D341Med (cell line): ENCODE measurements at regions not wholly inside any gene's neighbourhood (a gene's known extent, or its start where the extent isn't known, plus 50 kb on each side); places are given as distances from the start of the nearest gene placed in this dataset.
"Not testable (repeated sequence)": the region's sequence is repeated elsewhere in the genome, so short reads cannot be mapped to it uniquely, and the experiment has no call there.

Source experiments
- DNase-seq: peaks from one replicate; pipeline ENCODE4 v3.0.0; 2012; ENCODE audit warnings: low spot score

DNA sequence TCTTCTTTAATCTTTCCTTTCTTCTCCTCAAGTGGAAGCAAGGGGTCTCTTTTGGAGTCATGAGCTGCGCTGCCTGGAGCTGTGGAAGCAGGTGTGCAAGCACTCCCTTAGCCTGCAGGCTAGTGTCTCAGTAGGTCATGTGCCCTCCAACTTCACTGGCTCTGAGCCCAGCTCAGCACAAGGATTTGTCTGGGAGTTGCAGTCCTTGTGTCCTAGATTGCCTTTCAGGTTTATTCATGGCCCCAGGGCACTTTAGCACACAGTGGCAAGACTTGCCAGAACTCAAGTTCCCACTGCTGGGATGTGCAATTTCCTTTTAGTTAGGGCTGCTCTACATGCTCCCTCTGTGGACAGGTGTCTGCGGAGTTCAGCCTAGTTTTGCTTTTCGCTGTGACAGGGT is 211.7 kb downstream of the LIG4 start:
- DNase-seq, result no peak

DNA sequence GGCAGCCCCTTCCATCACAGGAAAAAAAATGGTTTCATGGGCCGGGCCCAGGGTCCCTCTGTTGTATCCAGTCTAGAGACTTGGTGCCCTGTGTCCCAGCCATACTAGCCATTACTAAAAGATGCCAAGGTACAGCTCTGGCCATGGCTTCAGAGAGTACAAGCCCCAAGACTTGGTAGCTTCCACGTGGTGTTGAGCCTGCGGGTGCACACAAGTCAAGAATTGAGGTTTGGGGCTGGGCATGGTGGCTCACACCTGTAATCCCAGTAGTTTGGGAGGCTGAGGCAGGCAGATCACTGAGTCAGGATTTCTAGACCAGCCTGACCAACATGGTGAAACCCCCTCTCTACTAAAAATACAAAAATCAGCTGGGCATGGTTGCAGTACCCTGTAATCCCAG is 214.3 kb downstream of the LIG4 start:
- DNase-seq, result no peak

- no peak for DNase-seq
Observed at GRCh38 chr13:107999751-108000150, 215.6 kb downstream of the LIG4 start.

GRCh38 chr13:107994137-107994536 is 221.2 kb downstream of the LIG4 start:
- no peak for DNase-seq

DNA sequence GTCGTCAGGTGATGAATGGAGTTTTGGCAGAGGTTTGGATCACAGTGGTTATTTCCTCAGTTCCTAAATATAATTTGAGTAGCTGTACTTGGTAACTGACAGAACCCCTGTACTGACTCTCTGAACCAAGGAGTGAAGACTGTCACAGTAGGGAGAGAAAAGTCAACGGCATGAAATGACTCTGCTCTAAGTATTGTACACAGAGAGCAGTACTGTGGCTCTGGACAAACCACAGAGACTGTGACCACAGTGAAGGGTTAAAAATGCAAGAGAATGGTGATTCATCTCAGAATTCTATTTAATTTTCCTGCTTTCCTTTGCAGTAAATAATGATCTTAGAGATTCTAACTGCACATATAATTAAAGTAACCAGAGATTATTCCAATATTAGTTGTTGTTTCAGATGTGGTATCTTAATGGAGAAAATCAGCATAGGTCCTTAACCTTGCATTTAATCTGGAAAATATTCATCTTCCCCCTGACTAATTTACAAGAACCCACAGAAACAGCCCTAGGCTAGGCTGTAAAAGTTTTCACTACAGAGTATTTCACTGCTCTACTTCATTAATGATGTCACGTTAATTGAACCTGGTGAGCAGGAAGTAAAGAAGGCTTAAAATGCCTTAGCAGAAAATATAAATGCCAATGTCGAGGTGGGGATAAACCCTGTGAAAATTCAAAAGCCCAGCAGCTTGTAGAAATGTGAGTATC is 221.9 kb downstream of the LIG4 start:
- DNase-seq, result no peak

GRCh38 chr13:107992542-107992941 is 222.8 kb downstream of the LIG4 start:
- no peak for DNase-seq

DNA sequence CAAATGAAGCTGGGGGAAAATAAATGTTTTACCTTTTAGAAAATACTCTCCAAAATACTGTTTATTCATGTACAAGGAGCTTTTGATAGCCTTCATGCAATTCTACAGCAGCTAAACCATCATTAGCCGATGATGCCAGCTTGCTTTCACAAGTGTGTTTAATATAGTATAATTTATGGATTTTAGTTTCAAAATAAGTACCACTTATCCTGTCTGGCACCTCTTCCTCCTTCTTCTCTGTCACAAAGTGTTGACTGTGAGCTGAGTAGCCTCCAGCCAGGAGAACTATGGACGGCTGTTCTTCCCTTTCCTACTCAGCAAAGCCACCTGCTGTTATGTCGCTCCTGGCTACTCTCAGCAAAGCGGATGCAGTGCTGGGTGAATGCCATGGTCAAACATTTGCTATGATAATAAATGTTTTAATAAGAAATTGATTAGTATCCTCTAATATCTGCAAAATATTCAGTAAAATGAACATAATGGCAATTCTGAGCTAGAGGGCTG is 238.2 kb downstream of the LIG4 start:
- peak; percentile 24 for DNase-seq

- no peak for DNase-seq
Observed at GRCh38 chr13:107976628-107977027, 238.7 kb downstream of the LIG4 start.

- DNase-seq, result no peak
Observed at GRCh38 chr13:107974409-107974808, 240.9 kb downstream of the LIG4 start.

DNA sequence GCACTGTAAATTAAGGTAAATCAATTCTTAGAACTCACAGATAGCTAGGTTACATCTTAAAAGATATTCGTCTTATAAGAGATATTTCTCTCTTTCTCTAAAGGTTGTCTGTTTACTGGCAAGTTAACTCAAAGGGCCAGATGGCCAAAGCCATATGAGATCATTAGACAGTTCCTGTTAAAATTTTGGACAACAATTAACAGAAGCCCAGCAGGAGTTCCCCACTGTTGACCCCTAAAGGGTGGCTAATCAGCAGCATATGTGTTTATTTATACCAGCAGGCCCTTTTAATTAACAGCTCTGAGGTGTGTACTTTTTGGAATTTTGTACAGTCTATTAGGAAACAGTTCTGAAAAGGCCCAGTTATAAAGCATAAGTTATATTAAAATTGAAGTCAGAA is 245.8 kb downstream of the LIG4 start:
- DNase-seq, result no peak

DNA sequence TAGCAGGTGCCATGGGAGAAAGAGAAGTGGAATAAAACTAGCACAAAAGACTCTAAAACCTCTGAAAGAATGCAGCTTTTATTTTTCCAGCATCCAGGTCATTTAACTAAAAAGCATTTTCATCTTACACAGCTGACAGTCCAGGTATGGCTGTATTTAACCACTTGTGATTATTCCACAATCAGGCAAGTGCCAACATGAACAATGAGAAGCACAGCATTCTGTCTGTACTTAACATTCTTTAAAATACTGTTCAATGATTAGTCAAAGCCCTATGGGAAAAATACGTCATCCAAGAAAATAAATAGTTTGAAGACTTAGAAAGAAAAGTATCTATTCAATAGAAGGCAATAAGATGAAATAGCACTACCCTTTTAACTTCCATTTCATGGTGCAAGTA is 246.9 kb downstream of the LIG4 start:
- no peak for DNase-seq

DNA sequence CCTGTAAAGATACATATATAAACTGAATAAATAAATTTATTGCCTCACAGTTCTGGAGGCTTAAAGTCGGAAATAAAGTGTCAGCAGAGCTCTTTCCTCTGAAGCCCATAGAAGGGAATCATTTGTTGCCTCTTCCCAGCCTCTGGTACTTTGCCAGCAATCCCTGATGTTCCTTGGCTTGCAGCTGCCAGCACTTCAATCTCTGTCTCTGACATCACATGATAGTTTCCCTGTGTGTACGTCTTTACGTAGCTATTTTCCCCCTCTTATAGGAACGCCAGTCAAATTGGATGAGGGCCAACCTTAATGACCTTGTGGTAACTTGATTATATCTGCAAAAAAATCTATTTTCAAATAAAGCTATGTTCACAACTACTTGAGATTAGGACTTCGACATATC is 250.9 kb downstream of the LIG4 start:
- no peak for DNase-seq

GRCh38 chr13:107961849-107962608 is 253.3 kb downstream of the LIG4 start:
- DNase-seq, result no peak

DNA sequence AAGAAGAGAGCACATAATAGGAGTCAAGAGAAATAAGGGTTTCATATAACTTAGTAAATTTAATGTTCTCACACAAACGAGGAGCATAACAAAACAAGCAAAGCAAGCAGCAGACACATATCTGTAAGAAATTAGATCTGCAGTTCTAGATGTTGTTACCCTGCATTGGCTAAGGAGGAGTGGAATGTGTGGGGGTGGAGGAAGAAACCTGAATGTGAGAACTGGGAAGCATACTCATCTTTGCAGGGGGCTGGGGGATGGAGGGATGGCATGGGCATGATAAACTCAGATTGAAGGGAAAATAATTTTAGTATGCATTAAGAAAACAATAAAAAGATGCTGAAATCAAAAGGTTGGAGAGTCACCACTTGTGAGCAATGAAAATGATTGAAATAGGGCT is 255.0 kb downstream of the LIG4 start:
- DNase-seq, result no peak

DNA sequence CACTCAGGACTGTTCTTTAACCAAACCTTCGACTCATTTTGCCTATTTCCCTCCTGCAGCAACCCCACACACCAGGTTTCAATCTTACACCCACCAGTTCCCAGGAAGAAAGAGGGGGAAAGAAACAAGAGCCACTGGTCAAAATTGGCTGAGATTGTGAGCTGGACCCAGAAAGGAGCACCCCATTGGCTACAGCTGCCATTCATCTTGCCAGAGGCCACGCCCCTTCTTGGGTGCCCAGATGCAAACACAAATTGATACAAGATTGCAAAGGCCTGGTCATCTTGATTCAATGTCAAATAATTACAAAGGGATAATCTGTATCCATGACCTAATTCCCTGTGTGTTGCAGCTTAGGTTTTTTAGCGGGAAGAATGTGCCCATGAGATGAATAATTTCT is 258.4 kb downstream of the LIG4 start:
- DNase-seq, result no peak

GRCh38 chr13:107942030-107942617 is 273.2 kb downstream of the LIG4 start:
- DNase-seq, result no peak

DNA sequence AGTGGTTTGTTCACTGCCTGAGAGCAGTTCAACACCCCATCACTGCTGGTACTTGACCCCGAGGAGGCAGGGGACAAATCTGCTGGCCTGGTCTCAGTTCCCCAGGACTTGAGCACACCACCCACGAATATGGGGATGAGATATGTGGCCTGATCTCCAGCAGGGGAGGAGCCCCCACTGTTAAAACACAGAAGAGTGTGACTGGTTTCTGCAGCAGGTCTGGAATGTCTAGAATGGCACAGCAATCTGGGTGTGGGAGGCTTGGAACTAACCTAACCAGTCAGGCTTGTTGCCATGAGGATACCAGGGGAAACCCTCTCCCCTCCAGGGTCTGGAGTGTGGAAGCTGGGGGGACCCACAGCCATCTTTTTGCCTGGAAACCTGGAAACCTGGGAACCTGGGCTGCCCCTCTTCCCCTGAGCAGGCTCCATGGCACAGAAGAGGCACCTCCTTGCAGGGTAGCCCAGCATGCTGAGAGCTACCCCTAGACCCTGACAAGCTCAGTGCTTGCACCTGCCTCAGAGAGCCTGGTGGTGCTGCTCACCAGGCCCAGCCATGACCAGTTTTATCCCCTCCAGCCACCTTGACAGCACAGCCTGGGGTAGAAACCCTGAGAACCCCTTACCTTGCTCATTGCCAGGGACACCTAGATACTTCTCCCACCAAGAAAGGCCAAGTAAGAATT is 273.8 kb downstream of the LIG4 start:
- no peak for DNase-seq

- DNase-seq, result no peak
Observed at GRCh38 chr13:107937848-107938247, 277.5 kb downstream of the LIG4 start.

DNA sequence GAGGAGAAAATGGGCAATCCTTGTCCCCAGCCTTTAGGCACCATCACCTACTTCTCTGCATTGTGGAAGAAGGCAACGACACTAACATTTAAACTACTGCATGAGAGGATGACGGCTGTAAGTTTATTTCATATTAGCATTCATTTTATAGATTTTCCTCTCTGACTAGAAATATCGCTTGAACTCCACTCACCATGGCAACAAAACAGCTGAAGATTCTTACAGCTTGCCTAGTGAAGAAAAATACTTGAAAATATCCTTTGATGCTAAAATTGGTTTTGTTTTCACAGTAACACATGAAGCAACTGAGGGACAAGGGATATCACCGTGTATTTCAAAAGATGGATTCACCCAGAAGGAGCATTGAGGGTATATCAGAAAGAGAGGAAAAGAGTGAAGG is 284.3 kb downstream of the LIG4 start:
- no peak for DNase-seq

DNA sequence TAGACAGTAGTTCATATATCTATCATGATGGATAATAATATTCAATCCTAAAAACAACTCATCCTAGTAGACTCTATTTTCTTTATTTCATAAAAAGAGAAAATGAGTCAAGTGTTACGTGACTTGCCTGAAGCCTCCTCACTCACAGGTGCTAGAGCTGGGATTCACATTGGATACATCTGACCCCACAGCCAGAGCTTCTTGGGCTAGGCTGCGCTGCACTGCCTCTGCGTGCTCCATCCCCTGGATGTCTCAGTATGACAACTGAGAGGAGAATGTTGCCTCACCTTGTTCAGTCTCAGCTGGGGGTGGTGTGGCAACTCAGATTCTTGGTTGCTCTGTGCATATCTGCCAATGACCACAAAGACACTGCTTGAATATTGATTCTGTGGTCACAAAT is 286.6 kb downstream of the LIG4 start:
- no peak for DNase-seq

GRCh38 chr13:107927557-107927956 is 287.8 kb downstream of the LIG4 start:
- DNase-seq, result no peak

GRCh38 chr13:107926515-107926914 is 288.8 kb downstream of the LIG4 start:
- not testable (repeated sequence) for DNase-seq

DNA sequence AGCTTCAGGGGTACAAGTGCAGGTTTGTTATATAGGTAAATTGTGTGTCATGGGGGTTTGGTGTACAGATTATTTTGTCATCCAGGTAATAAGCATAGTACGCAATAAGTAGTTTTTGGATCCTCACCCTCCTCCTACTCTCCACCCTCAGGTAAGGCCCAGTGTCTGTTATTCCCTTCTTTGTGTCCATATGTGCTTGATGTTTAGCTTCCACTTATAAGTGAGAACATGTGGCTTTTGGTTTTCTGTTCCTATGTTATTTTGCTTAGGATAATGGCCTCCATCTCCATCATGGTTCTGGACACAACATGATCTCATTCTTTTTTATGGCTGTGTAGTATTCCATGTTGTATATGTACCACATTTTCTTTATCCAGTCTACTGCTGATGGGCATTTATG is 298.4 kb downstream of the LIG4 start:
- DNase-seq, result not testable (repeated sequence)
